SH-SY5Y (cell line): ENCODE measurements at regions not wholly inside any gene's neighbourhood (a gene's known extent, or its start where the extent isn't known, plus 50 kb on each side); places are given as distances from the start of the nearest gene placed in this dataset.
A peak's percentile ranks its signal among the peaks of the same experiment; 100 is the strongest.

Experiments used
- GATA2 ChIP-seq: IDR thresholded peaks from 2 replicates; pipeline ENCODE4 v1.6.1; 2011; ENCODE audit warnings: mild to moderate bottlenecking, low read depth, low read length
- GATA3 ChIP-seq: IDR thresholded peaks from 2 replicates; pipeline ENCODE4 v1.6.1; 2011; ENCODE audit warnings: low read depth, mild to moderate bottlenecking, low read length, moderate library complexity

GRCh38 chrX:25290132-25290531 lies 274.4 kb upstream of the ARX start:
- TF ChIP-seq GATA2 (0 out of 2 replicates have a peak, but pooled peaks have one; percentile 15), GATA3 (peak; percentile 85)
